Adipose tissue (tissue), 3 donors: ENCODE measurements at regions not wholly inside any gene's neighbourhood (a gene's known extent, or its start where the extent isn't known, plus 50 kb on each side); places are given as distances from the start of the nearest gene placed in this dataset.
"Not testable (repeated sequence)": the region's sequence is repeated elsewhere in the genome, so short reads cannot be mapped to it uniquely, and the experiment has no call there.

Experiments
- H3K27ac ChIP-seq: one replicate; pipeline ENCODE4 v1.5.1; 2013; ENCODE audit warnings: low read depth, low read length
- WGBS, 3 donors: extraction: QIAGEN DNeasy Blood & Tissue Kit; methylation state at CpG; one replicate each; pipeline ENCODE4 v1.1.7; 2013; 5-methylcytosine and 5-hydroxymethylcytosine counted together
- donor health status: healthy with polysubstance abuse.
- donor health status: Bipolar disorder and iron deficiency.
- donor health status: healthy.

GRCh38 chr13:79915114-79915811 is 425.7 kb downstream of the SPRY2 start:
- 70 to 73% (median 73%) methylated on average over 7 of the region's 7 CpGs for WGBS, 3 donors
- no peak overlapping the region for H3K27ac ChIP-seq

GRCh38 chr13:79913141-79913827 is 427.6 kb downstream of the SPRY2 start:
- no peak overlapping the region for H3K27ac ChIP-seq
- 97 to 100% (median 97%) methylated on average over 1 of the region's 1 CpG for WGBS, 3 donors

- WGBS, 3 donors, result 75 to 92% (median 90%) methylated on average over 3 of the region's 3 CpGs
- no peak overlapping the region for H3K27ac ChIP-seq
Observed at GRCh38 chr13:79912403-79912802, 428.5 kb downstream of the SPRY2 start.

GRCh38 chr13:79910875-79911540 is 429.9 kb downstream of the SPRY2 start:
- WGBS, 3 donors, result 73 to 89% (median 78%) methylated on average over 5 of the region's 5 CpGs
- H3K27ac ChIP-seq, result no peak overlapping the region

GRCh38 chr13:79909644-79910043 is 428.7 kb downstream of the NDFIP2 start:
- no peak overlapping the region for H3K27ac ChIP-seq
- WGBS, 3 donors, result 79 to 84% (median 83%) methylated on average over 2 of the region's 2 CpGs

- H3K27ac ChIP-seq, result no peak overlapping the region
- 77 to 84% (median 79%) methylated on average over 3 of the region's 3 CpGs for WGBS, 3 donors
Observed at GRCh38 chr13:79908381-79908780, 427.4 kb downstream of the NDFIP2 start.

- 96 to 100% (median 97%) methylated on average over 1 of the region's 1 CpG for WGBS, 3 donors
- H3K27ac ChIP-seq, result no peak overlapping the region
Observed at GRCh38 chr13:79907527-79907926, 426.6 kb downstream of the NDFIP2 start.

- no peak overlapping the region for H3K27ac ChIP-seq
- WGBS, 3 donors, result 74 to 84% (median 80%) methylated on average over 3 of the region's 3 CpGs
Observed at GRCh38 chr13:79906345-79906744, 425.4 kb downstream of the NDFIP2 start.

GRCh38 chr13:79905018-79905417 is 424.1 kb downstream of the NDFIP2 start:
- H3K27ac ChIP-seq, result no peak overlapping the region
- 47 to 73% (median 73%) methylated on average over 2 of the region's 2 CpGs for WGBS, 3 donors

- H3K27ac ChIP-seq, result no peak overlapping the region
- WGBS, 3 donors, result 60 to 96% (median 86%) methylated on average over 1 of the region's 1 CpG
Observed at GRCh38 chr13:79904581-79904980, 423.6 kb downstream of the NDFIP2 start.

- 75 to 88% (median 83%) methylated on average over 5 of the region's 5 CpGs for WGBS, 3 donors
- no peak overlapping the region for H3K27ac ChIP-seq
Observed at GRCh38 chr13:79901336-79901735, 420.4 kb downstream of the NDFIP2 start.

GRCh38 chr13:79900356-79900755 is 419.4 kb downstream of the NDFIP2 start:
- no peak overlapping the region for H3K27ac ChIP-seq
- WGBS, 3 donors, result 97 to 100% (median 100%) methylated on average over 1 of the region's 1 CpG

- H3K27ac ChIP-seq, result no peak overlapping the region
- 89 to 97% (median 96%) methylated on average over 1 of the region's 1 CpG for WGBS, 3 donors
Observed at GRCh38 chr13:79898996-79899395, 418.0 kb downstream of the NDFIP2 start.

GRCh38 chr13:79898202-79898826 is 417.4 kb downstream of the NDFIP2 start:
- 70 to 93% (median 89%) methylated on average over 2 of the region's 2 CpGs for WGBS, 3 donors
- no peak overlapping the region for H3K27ac ChIP-seq

- 85 to 90% (median 90%) methylated on average over 2 of the region's 2 CpGs for WGBS, 3 donors
Observed at GRCh38 chr13:79896851-79897250, 415.9 kb downstream of the NDFIP2 start.

GRCh38 chr13:79895416-79895815 is 414.5 kb downstream of the NDFIP2 start:
- 77 to 89% (median 88%) methylated on average over 6 of the region's 6 CpGs for WGBS, 3 donors
- no peak overlapping the region for H3K27ac ChIP-seq

More at GRCh38 chr13:79896851-79897250, 415.9 kb downstream of the NDFIP2 start:
- no peak overlapping the region for H3K27ac ChIP-seq

GRCh38 chr13:79887278-79887677 is 406.3 kb downstream of the NDFIP2 start:
- H3K27ac ChIP-seq, result not testable (repeated sequence)
- WGBS, 3 donors, result 81 to 86% (median 85%) methylated on average over 8 of the region's 8 CpGs

GRCh38 chr13:79886601-79887000 is 405.6 kb downstream of the NDFIP2 start:
- H3K27ac ChIP-seq, result no peak overlapping the region
- WGBS, 3 donors, result 46 to 80% (median 64%) methylated on average over 3 of the region's 3 CpGs

- 78 to 86% (median 80%) methylated on average over 2 of the region's 2 CpGs for WGBS, 3 donors
- H3K27ac ChIP-seq, result no peak overlapping the region
Observed at GRCh38 chr13:79884890-79885289, 403.9 kb downstream of the NDFIP2 start.
